ENCODE measurements at regions not wholly inside any gene's neighbourhood (a gene's known extent, or its start where the extent isn't known, plus 50 kb on each side); places are given as distances from the start of the nearest gene placed in this dataset.

- no peak for TF ChIP-seq YY1 (IDR thresholded peaks at IDR 0.05; ENCODE audit: insufficient read depth, insufficient read length)
- TF ChIP-seq SUZ12 (IDR thresholded peaks at IDR 0.05; ENCODE audit: extremely low read depth, insufficient read depth, insufficient read length) = no peak
- TF ChIP-seq ZNF274 (IDR thresholded peaks at IDR 0.05; ENCODE audit: low read depth, low read length) = no peak
These were observed 77.1 kb upstream of the EPHA4 start for GRCh38 chr2:221649051-221649775.
